HG03039 (cell line): ENCODE measurements at regions not wholly inside any gene's neighbourhood (a gene's known extent, or its start where the extent isn't known, plus 50 kb on each side); places are given as distances from the start of the nearest gene placed in this dataset.
"Not testable (repeated sequence)": the region's sequence is repeated elsewhere in the genome, so short reads cannot be mapped to it uniquely, and the experiment has no call there.

ENCODE experiments used
- ATAC-seq: cut with Tn5 transposase; IDR thresholded peaks from one replicate; pipeline ENCODE4 v1.9.1; 2021; ENCODE audit warnings: mild to moderate bottlenecking, moderate library complexity; ENCODE audit not compliant: unreplicated experiment

DNA sequence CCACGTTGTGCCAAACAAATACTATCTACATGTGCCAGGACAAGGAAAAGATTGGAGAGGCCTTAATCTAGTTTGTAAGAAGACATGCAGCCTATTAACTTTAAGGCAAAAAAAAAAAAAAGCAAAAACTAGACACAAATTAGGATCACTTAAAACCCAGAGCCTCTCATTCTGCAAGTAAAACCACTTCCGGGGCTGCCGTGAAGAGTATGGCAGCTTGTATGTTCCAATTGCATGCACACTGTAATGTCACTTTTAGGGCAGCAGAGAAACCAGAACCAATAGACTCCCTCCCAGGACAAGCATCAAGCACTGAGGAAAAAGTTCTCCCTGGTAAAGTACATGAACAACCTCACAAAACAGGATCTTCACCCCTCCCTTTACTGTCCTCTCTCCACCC lies 70.6 kb downstream of the RSL24D1 start:
- ATAC-seq = no peak

DNA sequence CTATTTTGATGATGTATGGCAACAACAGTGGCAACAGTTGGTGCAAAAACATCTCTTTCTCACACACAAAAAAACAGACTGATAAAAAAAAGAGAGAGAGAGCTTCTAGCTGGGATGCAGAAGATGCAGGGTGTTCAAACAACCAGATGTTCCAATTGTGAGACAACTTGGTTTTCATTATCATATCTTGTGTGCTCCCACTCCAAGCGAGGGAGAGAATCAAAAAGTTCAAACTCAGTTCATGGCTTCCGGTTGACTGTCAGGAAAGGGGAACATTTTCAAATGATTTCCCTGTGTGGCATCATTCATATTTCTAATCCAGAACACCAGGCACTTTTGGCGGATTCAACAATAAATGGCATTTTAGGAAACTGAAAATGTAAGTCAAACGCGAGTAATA lies 72.1 kb downstream of the RSL24D1 start:
- no peak for ATAC-seq

DNA sequence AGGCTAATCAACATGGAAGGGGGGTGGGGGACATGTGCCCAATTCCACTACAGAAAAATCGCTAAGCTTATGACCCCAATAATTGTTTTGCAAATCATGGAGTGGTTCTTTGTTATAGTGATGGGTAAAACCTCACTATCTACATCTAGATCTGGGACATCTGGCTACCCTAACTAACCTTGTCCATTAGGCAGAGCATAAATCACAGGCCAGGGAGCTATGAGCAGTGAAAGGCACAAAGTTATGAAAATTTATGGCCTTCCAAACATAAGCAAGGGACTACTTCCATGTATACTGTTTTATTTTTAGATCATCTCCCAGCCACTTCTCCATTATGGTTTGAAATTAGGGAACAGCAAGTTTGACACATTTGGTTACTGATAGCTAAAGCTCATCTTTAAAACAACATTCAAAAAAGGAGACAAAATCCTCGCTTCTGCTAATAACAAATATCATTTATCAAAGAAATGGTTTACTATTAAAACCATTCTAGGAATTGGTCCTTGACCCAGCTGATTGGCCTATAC lies 78.3 kb downstream of the RSL24D1 start:
- ATAC-seq = no peak

DNA sequence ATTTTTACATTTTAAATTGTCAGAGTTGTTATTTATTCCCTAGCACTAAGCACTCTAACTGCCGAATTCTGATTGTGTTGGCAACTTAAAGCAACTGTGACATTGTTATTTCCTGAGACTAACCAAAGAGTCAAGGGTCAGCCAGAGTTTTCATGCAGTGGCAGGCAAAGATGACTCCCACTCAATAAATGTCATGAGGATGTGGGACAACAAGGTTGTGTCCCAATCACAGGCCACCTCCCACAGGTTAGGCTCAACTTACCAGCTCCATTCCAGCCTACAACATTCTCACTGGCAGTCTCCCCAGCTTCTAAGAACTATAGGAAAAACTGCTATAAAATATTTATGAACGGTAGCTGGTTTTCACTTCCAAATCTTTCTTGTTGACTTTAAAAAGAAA lies 80.1 kb downstream of the RSL24D1 start:
- ATAC-seq = no peak

DNA sequence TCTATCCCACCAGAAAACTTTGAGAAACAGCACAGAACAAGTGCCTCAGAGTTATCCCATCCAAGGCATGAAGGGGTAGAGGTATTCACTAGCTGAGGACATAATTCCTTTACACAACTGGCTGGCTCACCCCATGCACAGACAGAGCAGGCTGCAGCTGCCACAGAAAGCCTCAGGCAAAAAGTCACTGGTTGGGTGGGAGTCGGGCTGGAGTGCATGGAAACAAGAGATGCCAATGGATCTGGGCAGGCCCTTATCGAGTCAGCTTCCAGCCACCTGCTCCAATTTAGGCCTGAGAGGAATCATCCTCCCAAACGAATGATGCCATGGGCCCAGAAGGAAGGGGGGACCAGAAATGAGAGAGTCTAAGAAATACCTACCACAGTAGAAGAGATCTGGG lies 83.0 kb downstream of the RSL24D1 start:
- ATAC-seq = no peak

DNA sequence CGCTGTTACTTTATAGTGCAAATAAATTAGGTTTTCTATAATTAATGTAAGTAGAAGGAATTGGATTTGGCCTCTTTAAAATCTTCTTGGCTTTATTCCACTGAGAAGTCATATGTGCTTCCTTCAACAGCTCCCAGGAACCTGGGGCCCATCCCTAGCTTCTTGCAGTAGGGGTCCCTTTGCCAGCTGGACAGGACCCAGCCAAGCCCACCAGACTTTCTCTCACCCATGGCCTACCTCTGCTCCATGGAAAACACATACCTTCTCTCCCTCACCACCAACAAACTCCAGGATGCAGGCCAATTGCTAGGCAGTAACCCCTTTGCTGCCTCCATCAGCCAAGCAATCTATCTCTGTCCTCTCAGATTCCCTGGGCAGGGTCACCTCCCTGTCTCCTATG lies 84.0 kb downstream of the RSL24D1 start:
- ATAC-seq = no peak

DNA sequence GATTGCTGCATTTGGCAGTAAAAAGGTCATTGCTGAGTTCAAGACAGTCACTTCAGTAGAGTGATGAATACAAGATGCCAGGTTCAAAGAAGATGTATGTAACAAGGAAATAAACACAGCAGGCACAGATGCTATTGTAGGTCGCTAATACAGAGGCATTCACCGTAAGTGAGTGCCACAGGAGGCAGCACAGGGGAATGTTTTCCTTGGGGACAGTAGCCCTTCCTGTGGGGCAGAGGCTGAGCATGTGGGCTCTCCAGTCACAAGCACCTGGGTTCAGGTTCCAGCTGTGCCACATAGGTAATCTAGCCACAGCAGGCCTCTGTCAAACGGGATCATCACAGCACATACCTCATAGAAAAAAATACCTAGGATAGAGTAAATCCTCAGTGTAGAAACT lies 86.3 kb downstream of the RSL24D1 start:
- no peak for ATAC-seq

DNA sequence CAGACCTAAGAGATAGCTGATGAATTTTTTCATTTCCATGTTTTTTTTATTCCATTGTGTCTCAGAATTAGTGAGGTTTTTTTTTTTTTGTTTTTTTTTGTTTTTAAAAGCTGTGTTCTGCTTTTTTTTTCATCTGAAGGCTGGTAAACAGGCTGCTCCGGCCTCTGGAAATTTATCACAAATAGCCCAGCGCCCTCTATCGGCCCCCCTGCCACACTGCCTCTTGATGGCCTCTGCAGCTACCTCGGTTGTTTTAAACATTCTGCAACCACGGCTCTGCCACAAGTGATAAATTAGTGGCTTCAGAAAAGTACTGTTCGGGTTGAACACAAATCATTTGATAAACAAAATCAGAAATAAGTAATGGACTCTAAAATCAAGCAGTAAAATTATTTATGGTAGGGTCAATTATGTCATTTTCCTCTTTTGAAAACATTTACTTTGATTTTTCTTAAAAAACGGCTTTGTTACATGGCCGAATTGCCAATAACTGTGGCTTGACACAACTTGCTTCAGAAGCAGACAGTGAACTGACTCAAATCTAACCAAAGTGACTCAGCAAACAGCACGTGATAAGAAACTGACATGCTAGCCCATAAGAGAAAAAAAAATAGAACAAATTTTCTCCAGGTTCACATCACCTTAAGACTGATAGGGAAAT lies 87.8 kb downstream of the RSL24D1 start:
- ATAC-seq = peak; percentile 75

DNA sequence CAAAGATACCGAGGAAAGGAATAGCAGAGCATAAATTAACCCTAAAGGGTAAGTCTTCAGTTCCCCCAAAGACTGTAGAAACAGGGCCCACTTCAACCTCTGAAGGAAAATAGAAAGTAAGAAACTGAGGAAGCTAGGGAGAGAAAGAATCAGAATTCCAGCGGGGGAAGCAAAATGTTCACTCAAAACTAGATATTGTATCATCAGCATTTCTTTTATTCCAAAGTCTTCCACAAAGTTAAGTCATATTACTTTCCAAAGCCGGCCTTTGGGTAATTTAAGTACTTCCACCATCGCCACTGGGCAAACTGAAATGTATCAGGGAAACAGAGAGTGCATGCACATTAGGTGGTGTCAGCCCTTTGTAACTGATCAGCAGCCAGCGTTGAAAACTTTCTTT lies 88.3 kb downstream of the RSL24D1 start:
- no peak for ATAC-seq

DNA sequence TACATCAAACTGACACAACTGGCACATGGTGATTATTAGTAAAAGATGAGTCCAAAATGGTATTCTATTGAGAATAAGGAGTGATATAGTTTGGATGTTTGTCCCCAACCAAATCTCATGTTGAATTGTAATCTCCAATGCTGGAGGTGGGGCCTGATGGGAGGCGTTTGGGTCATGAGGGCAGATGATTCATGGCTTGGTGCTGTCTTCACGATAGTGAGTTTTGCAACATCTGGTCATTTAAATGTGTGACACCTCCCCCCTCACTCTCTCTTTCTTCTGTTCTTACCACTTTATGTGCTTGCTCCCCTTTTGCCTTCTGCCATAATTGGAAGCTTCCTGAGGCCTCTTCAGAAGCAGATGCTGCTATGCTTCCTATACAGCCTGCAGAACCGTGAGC lies 90.6 kb downstream of the RSL24D1 start:
- ATAC-seq = no peak

DNA sequence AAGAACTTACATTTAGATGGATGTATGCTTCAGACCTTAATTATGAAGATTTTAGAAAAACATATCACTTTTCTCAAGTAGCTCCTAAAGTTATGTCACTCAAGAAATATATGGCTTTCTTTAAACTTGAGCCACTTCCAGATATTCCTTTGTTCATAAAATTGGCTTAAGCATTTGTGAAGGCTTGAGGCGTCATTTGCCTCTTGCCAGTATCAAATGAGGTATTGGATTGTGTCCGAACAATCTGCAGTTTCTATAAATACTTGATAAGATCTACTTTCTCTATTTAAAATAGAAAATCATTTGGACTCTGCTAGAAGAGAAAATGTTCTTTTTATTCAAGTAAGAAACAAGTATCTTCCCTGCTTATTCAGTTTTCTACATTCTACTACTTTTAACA lies 102.6 kb downstream of the RSL24D1 start:
- ATAC-seq = no peak

DNA sequence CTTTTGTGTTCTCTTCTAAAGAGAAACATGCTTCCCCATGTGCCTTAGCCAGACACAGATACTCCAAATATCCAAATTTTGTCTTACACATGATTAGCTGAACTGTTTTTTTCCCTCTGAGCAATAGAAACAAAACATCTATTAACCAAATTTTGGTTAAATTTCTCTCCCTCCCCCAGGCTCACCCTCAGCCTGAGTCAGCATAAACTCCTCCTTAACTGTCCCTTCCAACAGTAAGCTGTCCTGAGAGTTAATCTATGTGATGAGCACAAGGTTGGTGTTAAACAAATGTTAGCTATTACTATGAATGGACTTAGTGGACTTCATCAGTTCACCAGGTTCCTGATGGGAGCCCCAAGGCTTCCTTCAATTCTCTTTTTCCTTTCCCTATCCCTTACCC lies 108.5 kb downstream of the RSL24D1 start:
- ATAC-seq = no peak

DNA sequence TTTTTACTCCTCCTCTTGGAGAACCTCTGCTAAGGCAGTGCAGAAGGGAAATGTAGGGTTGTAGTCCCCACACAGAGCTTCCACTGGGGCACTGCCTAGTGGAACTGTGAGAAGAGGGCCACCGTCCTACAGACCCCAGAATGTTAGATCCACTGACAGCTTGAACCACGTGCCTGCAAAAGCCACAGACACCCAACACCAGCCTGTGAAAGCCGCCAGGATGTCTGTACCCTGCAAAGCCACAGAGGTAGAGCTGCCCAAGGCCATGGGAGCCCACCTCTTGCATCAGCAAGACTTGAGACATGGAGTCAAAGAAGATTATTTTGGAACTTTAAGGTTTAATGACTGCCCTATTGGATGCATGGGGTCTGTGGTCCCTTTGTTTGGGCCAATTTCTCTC lies 112.1 kb downstream of the RSL24D1 start:
- no peak for ATAC-seq

DNA sequence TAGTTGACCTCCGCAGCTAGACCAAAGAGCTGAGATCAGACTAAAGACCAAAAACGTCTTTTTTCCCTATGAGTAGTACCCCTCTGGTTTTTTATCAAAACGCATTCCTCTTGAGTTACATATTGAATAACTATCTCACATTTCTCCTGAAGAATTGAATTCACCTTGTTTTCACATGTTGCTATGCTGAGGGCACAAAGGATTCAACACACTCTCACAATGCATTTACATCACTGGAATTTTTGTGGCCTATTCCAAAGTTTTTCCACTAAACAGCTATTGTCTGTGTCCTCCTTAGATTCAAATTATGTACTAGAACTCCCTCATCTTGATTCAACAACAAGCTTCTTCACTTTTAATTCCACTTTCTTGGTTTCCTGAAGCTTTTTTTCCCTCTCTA lies 112.5 kb downstream of the RSL24D1 start:
- no peak for ATAC-seq

DNA sequence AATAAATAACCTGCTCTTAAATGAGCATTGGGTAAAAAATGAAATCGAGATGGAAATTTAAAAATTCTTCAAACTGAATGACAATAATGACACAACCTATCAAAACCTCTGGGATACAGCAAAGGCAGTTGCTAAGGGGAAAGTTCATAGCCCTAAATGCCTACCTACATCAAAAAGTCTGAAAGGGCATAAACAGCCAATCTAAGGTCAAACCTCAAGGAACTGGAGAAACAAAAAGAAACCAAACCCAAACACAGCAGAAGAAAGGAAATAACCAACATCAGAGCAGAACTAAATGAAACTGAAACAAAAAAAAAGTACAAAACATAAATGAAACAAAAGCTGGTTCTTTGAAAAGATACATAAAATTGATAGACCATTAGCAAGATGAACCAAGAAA lies 119.7 kb downstream of the RSL24D1 start:
- ATAC-seq = not testable (repeated sequence)

DNA sequence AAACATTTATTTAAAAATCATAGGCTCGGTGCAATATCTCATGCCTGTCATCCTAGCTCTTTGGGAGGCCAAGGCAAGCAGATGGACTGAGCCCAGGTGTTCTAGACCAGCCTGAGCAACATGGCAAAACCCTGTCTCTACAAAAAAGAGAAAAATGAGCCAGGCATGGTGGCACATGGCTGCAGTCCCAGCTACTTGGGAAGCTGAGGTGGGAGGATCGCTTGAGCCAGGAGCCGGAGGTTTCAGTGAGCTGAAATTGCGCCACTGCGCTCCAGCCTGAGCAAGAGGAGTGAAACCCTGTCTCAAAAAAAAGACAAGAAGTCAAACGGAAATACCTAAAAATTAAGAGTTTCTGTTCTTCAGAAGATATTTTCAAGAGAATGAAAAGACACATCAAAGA lies 122.3 kb downstream of the RSL24D1 start:
- no peak for ATAC-seq

DNA sequence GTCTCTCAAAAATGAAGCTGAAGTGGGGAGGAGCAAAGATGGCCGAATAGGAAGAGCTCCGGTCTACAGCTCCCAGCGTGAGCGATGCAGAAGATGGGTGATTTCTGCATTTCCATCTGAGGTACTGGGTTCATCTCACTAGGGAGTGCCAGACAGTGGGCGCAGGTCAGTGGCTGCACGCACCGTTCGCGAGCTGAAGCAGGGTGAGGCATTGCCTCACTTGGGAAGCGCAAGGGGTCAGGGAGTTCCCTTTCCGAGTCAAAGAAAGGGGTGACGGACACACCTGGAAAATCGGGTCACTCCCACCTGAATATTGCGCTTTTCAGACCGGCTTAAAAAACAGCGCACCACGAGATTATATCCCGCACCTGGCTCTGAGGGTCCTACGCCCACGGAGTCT lies 132.8 kb downstream of the RSL24D1 start:
- ATAC-seq = not testable (repeated sequence)

DNA sequence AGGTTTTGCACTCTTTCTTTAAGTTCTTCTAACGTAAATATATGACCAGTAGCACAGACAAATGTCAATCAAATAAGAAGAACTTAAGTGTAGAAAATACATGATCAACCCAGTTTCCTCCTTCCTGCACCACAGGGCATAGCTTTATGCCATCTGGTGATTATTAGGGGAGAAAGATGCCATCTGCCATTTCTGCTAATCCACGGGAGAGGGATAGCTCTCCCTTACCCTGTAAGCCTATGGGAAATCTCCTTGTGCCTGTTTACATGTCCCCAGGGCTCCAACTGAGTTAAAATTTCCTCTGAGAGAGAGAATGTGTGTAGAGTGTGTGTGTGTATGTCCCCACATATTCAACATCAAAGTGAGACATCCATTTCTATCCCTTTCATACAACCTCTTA lies 135.9 kb downstream of the RSL24D1 start:
- ATAC-seq = no peak

DNA sequence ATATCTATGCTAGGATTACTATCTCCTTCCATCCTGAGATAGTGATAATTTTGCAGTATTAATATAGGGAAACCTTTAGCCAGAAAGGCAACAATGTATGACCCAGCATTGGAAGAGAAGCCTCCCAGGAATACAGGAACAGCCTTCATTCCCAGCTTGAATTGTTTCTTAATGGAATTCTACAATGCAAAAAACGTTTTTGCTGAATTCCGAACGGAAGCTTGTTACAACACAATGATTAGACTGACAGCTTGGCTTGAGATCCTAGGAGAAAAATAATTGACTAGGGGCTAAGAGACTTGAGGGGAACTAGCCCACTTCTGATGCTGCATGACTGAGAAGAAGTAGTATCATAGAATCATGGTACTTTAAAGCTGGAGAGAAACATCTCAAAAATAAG lies 140.2 kb downstream of the RSL24D1 start:
- no peak for ATAC-seq

DNA sequence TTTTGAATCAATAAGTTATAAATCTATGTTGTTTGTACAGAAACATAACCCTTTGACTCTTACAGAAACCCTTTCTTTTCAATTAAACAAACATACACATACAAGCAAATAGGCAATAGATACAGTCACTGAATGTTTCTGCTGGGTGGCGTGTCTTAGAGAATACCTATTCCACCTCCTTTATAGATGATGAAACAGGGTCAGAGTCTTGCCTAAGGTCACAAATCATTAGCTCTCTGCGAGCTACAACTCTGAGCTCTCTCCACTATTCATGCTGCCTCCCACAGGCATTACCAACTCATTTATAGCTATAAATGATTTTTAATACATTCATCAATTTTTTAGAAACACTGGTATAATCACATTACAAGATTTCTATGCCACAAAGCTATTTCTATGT lies 152.6 kb downstream of the RSL24D1 start:
- no peak for ATAC-seq

DNA sequence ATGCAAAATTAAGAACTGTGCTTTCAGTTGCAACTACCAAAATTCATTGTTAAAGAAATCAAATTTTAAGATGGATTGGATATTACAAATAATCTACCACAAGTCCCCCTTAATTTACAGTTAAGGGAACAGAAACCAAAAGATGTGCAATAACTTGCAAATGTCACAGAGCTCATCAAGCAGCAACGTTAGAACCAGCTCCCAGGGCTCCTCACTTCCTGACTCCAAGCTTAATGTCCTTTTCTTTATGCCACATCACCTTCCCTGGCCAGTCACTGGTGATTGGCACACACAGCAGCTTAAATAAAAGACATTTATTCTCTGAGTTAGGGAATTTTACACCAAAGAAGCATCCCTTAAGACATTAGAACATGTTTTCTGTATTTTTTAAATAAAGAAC lies 159.7 kb downstream of the RSL24D1 start:
- no peak for ATAC-seq

DNA sequence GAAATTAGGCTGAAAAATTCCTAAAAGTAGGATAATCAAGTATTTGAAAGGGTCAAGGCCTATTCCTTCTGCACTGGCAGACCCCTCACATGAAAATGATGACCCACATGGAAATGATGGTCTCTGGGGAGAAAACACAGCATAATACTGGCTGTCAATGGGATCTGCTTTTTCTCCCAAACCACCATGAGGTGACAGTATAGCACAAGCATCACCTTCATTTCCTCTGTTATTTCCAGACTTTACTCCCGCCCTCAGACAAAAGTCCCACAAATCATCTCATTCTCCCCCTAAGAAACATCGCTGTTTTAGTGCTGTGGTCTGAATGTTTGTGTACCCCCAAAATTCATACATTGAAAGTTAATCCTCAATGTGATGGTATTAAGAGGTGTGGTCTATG lies 161.0 kb downstream of the RSL24D1 start:
- no peak for ATAC-seq

DNA sequence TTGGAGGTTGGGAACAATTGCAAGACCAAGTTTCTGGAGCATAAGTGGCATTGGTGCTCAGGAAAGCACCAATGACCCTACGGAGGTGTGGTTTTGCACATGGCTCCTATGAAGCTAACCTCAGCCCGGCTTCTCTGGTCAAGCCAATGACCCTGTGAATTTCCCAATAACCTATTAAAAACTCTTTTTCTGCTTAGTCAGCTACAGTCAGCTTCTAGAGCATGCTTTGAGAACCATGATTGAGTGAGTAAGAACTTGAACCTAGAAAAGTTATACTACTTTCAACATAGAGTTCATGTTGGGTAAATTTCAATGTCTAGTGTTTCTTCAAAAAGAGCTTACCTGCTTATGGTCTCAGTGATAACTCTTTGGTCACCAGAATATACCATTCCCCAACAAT lies 163.2 kb downstream of the RSL24D1 start:
- no peak for ATAC-seq
